SJSA1 (cell line): ENCODE measurements at regions not wholly inside any gene's neighbourhood (a gene's known extent, or its start where the extent isn't known, plus 50 kb on each side); places are given as distances from the start of the nearest gene placed in this dataset.

Source experiments
- DNase-seq, 2 experiments: peaks; one replicate each; pipeline ENCODE4 v3.0.0-alpha.2; 2015 to 2020; ENCODE audit warnings: low spot score in 2 of 2, low read depth in 1 of 2
- H3K27ac ChIP-seq: fragments of 250-450 bp; sonication (Bioruptor Pico); 2 replicates; pipeline ENCODE4 v1.5.1; 2020; ENCODE audit warnings: mild to moderate bottlenecking, moderate library complexity
- H3K27me3 ChIP-seq: fragments of 250-450 bp; sonication (Bioruptor Pico); replicated peaks from 2 replicates; pipeline ENCODE4 v1.5.1; 2020; ENCODE audit warnings: mild to moderate bottlenecking, moderate library complexity
- H3K36me3 ChIP-seq: fragments of 250-450 bp; sonication (Bioruptor Pico); 2 replicates; pipeline ENCODE4 v1.5.1; 2020; ENCODE audit warnings: mild to moderate bottlenecking
- H3K4me1 ChIP-seq: fragments of 250-450 bp; sonication (Bioruptor Pico); replicated peaks from 2 replicates; pipeline ENCODE4 v1.6.1; 2021; ENCODE audit warnings: mild to moderate bottlenecking
- H3K4me3 ChIP-seq: fragments of 250-450 bp; sonication (Bioruptor Pico); 2 replicates; pipeline ENCODE4 v1.5.1; 2020; ENCODE audit warnings: mild to moderate bottlenecking
- H3K9me3 ChIP-seq: fragments of 250-450 bp; sonication (Bioruptor Pico); replicated peaks from 2 replicates; pipeline ENCODE4 v1.5.1; 2020; ENCODE audit warnings: mild to moderate bottlenecking

GRCh38 chr5:145585443-145586148, 249.5 kb downstream of the PRELID2 start:
- Histone ChIP-seq H3K4me3 (no peak overlapping the region), H3K27ac (no peak overlapping the region), H3K27me3 (no peaks in the 10 kb centered on the region)

GRCh38 chr5:145579301-145579700, 255.8 kb downstream of the PRELID2 start:
- Histone ChIP-seq H3K27me3 (no peaks in the 10 kb centered on the region), H3K4me3 (no peak overlapping the region)

More at GRCh38 chr5:145585443-145586148, 249.5 kb downstream of the PRELID2 start:
- no peaks in the 10 kb centered on the region for H3K36me3 ChIP-seq
- H3K4me1 ChIP-seq = peaks cover 12% of the 10 kb centered on the region
- no peak for DNase-seq
- no peaks in the 10 kb centered on the region for H3K9me3 ChIP-seq

GRCh38 chr5:145574889-145575573, 260.1 kb downstream of the PRELID2 start:
- no peak overlapping the region for H3K4me3 ChIP-seq
- H3K27me3 ChIP-seq = no peaks in the 10 kb centered on the region
- no peaks in the 10 kb centered on the region for H3K4me1 ChIP-seq
- H3K36me3 ChIP-seq = no peaks in the 10 kb centered on the region
- no peaks in the 10 kb centered on the region for H3K9me3 ChIP-seq
- no peak for DNase-seq
- H3K27ac ChIP-seq = no peak overlapping the region

More at GRCh38 chr5:145579301-145579700, 255.8 kb downstream of the PRELID2 start:
- DNase-seq = no peak
- Histone ChIP-seq H3K9me3 (no peaks in the 10 kb centered on the region), H3K4me1 (no peaks in the 10 kb centered on the region), H3K27ac (no peak overlapping the region), H3K36me3 (no peaks in the 10 kb centered on the region)

GRCh38 chr5:145568581-145568980, 266.6 kb downstream of the PRELID2 start:
- Histone ChIP-seq H3K36me3 (no peaks in the 10 kb centered on the region), H3K27ac (no peak overlapping the region), H3K9me3 (no peaks in the 10 kb centered on the region), H3K4me1 (no peaks in the 10 kb centered on the region), H3K27me3 (no peaks in the 10 kb centered on the region), H3K4me3 (no peak overlapping the region)
- no peak for DNase-seq

- no peaks in the 10 kb centered on the region for H3K36me3 ChIP-seq
- no peak for DNase-seq
- no peaks in the 10 kb centered on the region for H3K27me3 ChIP-seq
- no peak overlapping the region for H3K4me3 ChIP-seq
- no peak overlapping the region for H3K27ac ChIP-seq
- no peaks in the 10 kb centered on the region for H3K9me3 ChIP-seq
- H3K4me1 ChIP-seq = no peaks in the 10 kb centered on the region
Observed at GRCh38 chr5:145562931-145563330, 272.2 kb downstream of the PRELID2 start.

GRCh38 chr5:145558288-145558687, 276.9 kb downstream of the PRELID2 start:
- no peaks in the 10 kb centered on the region for H3K27me3 ChIP-seq
- no peaks in the 10 kb centered on the region; the same call in 1 of the 2 replicates for H3K9me3 ChIP-seq
- no peak for DNase-seq
- no peaks in the 10 kb centered on the region for H3K36me3 ChIP-seq
- H3K4me1 ChIP-seq = no peaks in the 10 kb centered on the region
- H3K4me3 ChIP-seq = no peak overlapping the region
- no peak overlapping the region for H3K27ac ChIP-seq

- no peaks in the 10 kb centered on the region; the same call in 1 of the 2 replicates for H3K9me3 ChIP-seq
- no peak overlapping the region for H3K27ac ChIP-seq
- no peaks in the 10 kb centered on the region for H3K27me3 ChIP-seq
- no peaks in the 10 kb centered on the region for H3K4me1 ChIP-seq
- DNase-seq = no peak
- no peak overlapping the region for H3K4me3 ChIP-seq
- no peaks in the 10 kb centered on the region for H3K36me3 ChIP-seq
Observed at GRCh38 chr5:145557345-145557744, 277.8 kb downstream of the PRELID2 start.

- Histone ChIP-seq H3K9me3 (no peaks in the 10 kb centered on the region; the same call in 1 of the 2 replicates), H3K4me3 (no peak overlapping the region), H3K27me3 (no peaks in the 10 kb centered on the region), H3K36me3 (no peaks in the 10 kb centered on the region), H3K27ac (no peak overlapping the region), H3K4me1 (no peaks in the 10 kb centered on the region)
- DNase-seq = no peak
Observed at GRCh38 chr5:145554399-145554798, 280.7 kb downstream of the PRELID2 start.

- H3K36me3 ChIP-seq = no peaks in the 10 kb centered on the region
- no peak overlapping the region for H3K4me3 ChIP-seq
- no peak overlapping the region for H3K27ac ChIP-seq
- no peak for DNase-seq
- no peaks in the 10 kb centered on the region; the same call in 1 of the 2 replicates for H3K9me3 ChIP-seq
- no peaks in the 10 kb centered on the region for H3K4me1 ChIP-seq
- no peaks in the 10 kb centered on the region for H3K27me3 ChIP-seq
Observed at GRCh38 chr5:145553177-145553576, 282.0 kb downstream of the PRELID2 start.

- no peaks in the 10 kb centered on the region for H3K4me1 ChIP-seq
- DNase-seq = no peak
- no peak overlapping the region for H3K27ac ChIP-seq
- no peak overlapping the region for H3K4me3 ChIP-seq
- no peaks in the 10 kb centered on the region for H3K36me3 ChIP-seq
- no peaks in the 10 kb centered on the region; the same call in 1 of the 2 replicates for H3K9me3 ChIP-seq
- no peaks in the 10 kb centered on the region for H3K27me3 ChIP-seq
Observed at GRCh38 chr5:145551714-145552113, 283.4 kb downstream of the PRELID2 start.

- no peak for DNase-seq
- no peaks in the 10 kb centered on the region for H3K4me1 ChIP-seq
- no peaks in the 10 kb centered on the region for H3K9me3 ChIP-seq
- no peak overlapping the region for H3K27ac ChIP-seq
- no peaks in the 10 kb centered on the region for H3K27me3 ChIP-seq
- H3K4me3 ChIP-seq = no peak overlapping the region
- H3K36me3 ChIP-seq = no peaks in the 10 kb centered on the region
Observed at GRCh38 chr5:145548097-145548496, 287.0 kb downstream of the PRELID2 start.

- Histone ChIP-seq H3K4me1 (no peaks in the 10 kb centered on the region), H3K27me3 (no peaks in the 10 kb centered on the region), H3K27ac (no peak overlapping the region), H3K36me3 (no peaks in the 10 kb centered on the region), H3K4me3 (no peak overlapping the region), H3K9me3 (no peaks in the 10 kb centered on the region)
- DNase-seq = no peak
Observed at GRCh38 chr5:145544401-145544800, 290.7 kb downstream of the PRELID2 start.

GRCh38 chr5:145543968-145544367, 291.2 kb downstream of the PRELID2 start:
- Histone ChIP-seq H3K36me3 (no peaks in the 10 kb centered on the region), H3K9me3 (no peaks in the 10 kb centered on the region), H3K4me1 (no peaks in the 10 kb centered on the region), H3K4me3 (no peak overlapping the region), H3K27ac (no peak overlapping the region), H3K27me3 (no peaks in the 10 kb centered on the region)
- DNase-seq = no peak

GRCh38 chr5:145540375-145540774, 294.8 kb downstream of the PRELID2 start:
- Histone ChIP-seq H3K27me3 (no peaks in the 10 kb centered on the region), H3K4me3 (no peak overlapping the region), H3K27ac (no peak overlapping the region), H3K4me1 (no peaks in the 10 kb centered on the region), H3K9me3 (no peaks in the 10 kb centered on the region), H3K36me3 (no peaks in the 10 kb centered on the region)
- DNase-seq = no peak
